Breast epithelium (tissue), 3 donors: ENCODE measurements at regions not wholly inside any gene's neighbourhood (a gene's known extent, or its start where the extent isn't known, plus 50 kb on each side); places are given as distances from the start of the nearest gene placed in this dataset.

Experiments
- POLR2A ChIP-seq: fragments of 450-650 bp; IDR thresholded peaks from one replicate; pipeline ENCODE4 v1.6.1; 2016; ENCODE audit warnings: antibody characterized with exemption, mild to moderate bottlenecking, moderate library complexity
- POLR2AphosphoS5 ChIP-seq, 3 donors: sonication (generic); formaldehyde crosslinking; IDR thresholded peaks; one replicate each; pipeline ENCODE4 v1.6.1; 2017; ENCODE audit warnings: antibody characterized with exemption in 3 of 3
- TF ChIP-seq, protein P1 (sequence below), 3 donors: fragments of 450-650 bp; IDR thresholded peaks; one replicate each; pipeline ENCODE4 v1.5.1; 2016 to 2017; ENCODE audit warnings: antibody characterized with exemption in 3 of 3, mild to moderate bottlenecking in 3 of 3, moderate library complexity in 3 of 3

DNA sequence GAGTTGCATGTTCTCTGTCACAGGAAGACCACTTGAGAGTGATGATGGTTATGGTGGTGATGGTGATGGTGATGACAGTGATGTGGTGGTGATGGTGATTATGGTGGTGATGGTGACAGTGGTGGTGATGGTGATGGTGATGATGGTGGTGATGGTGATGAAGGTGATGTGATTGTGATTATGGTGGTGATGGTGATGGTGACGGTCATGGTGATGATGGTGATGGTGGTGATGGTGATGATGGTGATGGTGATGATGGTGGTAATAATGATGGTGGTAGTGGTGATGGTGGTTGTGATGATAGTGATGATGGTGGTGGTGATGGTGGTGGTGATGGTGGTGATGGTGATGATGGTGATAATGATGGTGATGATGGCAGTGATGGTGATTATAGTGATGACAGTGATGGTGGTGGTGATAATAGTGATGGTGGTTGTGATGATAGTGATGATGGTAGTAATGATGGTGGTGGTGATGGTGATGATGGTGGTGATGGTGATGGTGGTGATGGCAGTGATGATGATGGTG, 93.7 kb downstream of the ASB1 start:
- TF ChIP-seq, protein P1, sequence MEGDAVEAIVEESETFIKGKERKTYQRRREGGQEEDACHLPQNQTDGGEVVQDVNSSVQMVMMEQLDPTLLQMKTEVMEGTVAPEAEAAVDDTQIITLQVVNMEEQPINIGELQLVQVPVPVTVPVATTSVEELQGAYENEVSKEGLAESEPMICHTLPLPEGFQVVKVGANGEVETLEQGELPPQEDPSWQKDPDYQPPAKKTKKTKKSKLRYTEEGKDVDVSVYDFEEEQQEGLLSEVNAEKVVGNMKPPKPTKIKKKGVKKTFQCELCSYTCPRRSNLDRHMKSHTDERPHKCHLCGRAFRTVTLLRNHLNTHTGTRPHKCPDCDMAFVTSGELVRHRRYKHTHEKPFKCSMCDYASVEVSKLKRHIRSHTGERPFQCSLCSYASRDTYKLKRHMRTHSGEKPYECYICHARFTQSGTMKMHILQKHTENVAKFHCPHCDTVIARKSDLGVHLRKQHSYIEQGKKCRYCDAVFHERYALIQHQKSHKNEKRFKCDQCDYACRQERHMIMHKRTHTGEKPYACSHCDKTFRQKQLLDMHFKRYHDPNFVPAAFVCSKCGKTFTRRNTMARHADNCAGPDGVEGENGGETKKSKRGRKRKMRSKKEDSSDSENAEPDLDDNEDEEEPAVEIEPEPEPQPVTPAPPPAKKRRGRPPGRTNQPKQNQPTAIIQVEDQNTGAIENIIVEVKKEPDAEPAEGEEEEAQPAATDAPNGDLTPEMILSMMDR (IDR thresholded peaks at IDR 0.05) = no peak
- TF ChIP-seq POLR2AphosphoS5 (IDR thresholded peaks at IDR 0.05) (no peak), POLR2A (no peak)
